M059J (cell line): ENCODE measurements at regions not wholly inside any gene's neighbourhood (a gene's known extent, or its start where the extent isn't known, plus 50 kb on each side); places are given as distances from the start of the nearest gene placed in this dataset.

Source experiments
- DNase-seq: peaks from one replicate; pipeline ENCODE4 v3.0.0-alpha.2; 2012; ENCODE audit warnings: low read depth

GRCh38 chr1:36675931-36676562 is 193.3 kb upstream of the CSF3R start:
- no peak for DNase-seq

- no peak for DNase-seq
Measured at GRCh38 chr1:36675106-36675505, 192.4 kb upstream of the CSF3R start.

- DNase-seq = no peak
Measured at GRCh38 chr1:36673202-36673601, 190.5 kb upstream of the CSF3R start.

- no peak for DNase-seq
Measured at GRCh38 chr1:36669262-36669661, 186.5 kb upstream of the CSF3R start.

- DNase-seq = no peak
Measured at GRCh38 chr1:36667836-36668235, 185.1 kb upstream of the CSF3R start.

GRCh38 chr1:36667256-36667655 is 184.5 kb upstream of the CSF3R start:
- no peak for DNase-seq

GRCh38 chr1:36665478-36666080 is 182.9 kb upstream of the CSF3R start:
- DNase-seq = no peak

- DNase-seq = no peak
Measured at GRCh38 chr1:36664571-36665287, 182.0 kb upstream of the CSF3R start.

- no peak for DNase-seq
Measured at GRCh38 chr1:36663772-36664430, 181.2 kb upstream of the CSF3R start.

- DNase-seq = no peak
Measured at GRCh38 chr1:36658838-36659237, 176.1 kb upstream of the CSF3R start.

GRCh38 chr1:36657826-36658225 is 175.1 kb upstream of the CSF3R start:
- DNase-seq = no peak

GRCh38 chr1:36656838-36657237 is 174.1 kb upstream of the CSF3R start:
- no peak for DNase-seq

GRCh38 chr1:36656271-36656670 is 173.6 kb upstream of the CSF3R start:
- no peak for DNase-seq

- no peak for DNase-seq
Measured at GRCh38 chr1:36654586-36654985, 171.9 kb upstream of the CSF3R start.

GRCh38 chr1:36653850-36654249 is 171.1 kb upstream of the CSF3R start:
- DNase-seq = peak; percentile 22

GRCh38 chr1:36652586-36652985 is 169.9 kb upstream of the CSF3R start:
- no peak for DNase-seq

- DNase-seq = no peak
Measured at GRCh38 chr1:36652011-36652410, 169.3 kb upstream of the CSF3R start.

GRCh38 chr1:36651176-36651910 is 168.6 kb upstream of the CSF3R start:
- DNase-seq = no peak

GRCh38 chr1:36650200-36651065 is 167.7 kb upstream of the CSF3R start:
- peak; percentile 33 for DNase-seq

GRCh38 chr1:36645867-36646266 is 163.2 kb upstream of the CSF3R start:
- no peak for DNase-seq

GRCh38 chr1:36644556-36644955 is 161.8 kb upstream of the CSF3R start:
- DNase-seq = no peak
